Right lobe of liver (tissue), 4 donors: ENCODE measurements at regions not wholly inside any gene's neighbourhood (a gene's known extent, or its start where the extent isn't known, plus 50 kb on each side); places are given as distances from the start of the nearest gene placed in this dataset.
"Not testable (repeated sequence)": the region's sequence is repeated elsewhere in the genome, so short reads cannot be mapped to it uniquely, and the experiment has no call there.

Source experiments
- POLR2A ChIP-seq: fragments of 450-650 bp; IDR thresholded peaks from one replicate; pipeline ENCODE4 v1.6.1; 2017; ENCODE audit warnings: antibody characterized with exemption, mild to moderate bottlenecking
- TF ChIP-seq, protein P1 (sequence below), 4 donors: fragments of 200-600 bp in 3 of 4; fragments of 450-650 bp in 1 of 4; IDR thresholded peaks; one replicate each; pipeline versions ENCODE4 v1.5.1 to v1.8.0; 2016 to 2022; ENCODE audit warnings: antibody characterized with exemption in 4 of 4, mild to moderate bottlenecking in 2 of 4
- donor health status: DM: no; HTN: no; CAD: no.
- donor health status: DM: no; HTN: no; CAD: no.
- donor health status: DM: no; HTN: yes; CAD: no.

GRCh38 chr9:38927970-38928369, 208.0 kb upstream of the FAM240B start:
- TF ChIP-seq, protein P1, sequence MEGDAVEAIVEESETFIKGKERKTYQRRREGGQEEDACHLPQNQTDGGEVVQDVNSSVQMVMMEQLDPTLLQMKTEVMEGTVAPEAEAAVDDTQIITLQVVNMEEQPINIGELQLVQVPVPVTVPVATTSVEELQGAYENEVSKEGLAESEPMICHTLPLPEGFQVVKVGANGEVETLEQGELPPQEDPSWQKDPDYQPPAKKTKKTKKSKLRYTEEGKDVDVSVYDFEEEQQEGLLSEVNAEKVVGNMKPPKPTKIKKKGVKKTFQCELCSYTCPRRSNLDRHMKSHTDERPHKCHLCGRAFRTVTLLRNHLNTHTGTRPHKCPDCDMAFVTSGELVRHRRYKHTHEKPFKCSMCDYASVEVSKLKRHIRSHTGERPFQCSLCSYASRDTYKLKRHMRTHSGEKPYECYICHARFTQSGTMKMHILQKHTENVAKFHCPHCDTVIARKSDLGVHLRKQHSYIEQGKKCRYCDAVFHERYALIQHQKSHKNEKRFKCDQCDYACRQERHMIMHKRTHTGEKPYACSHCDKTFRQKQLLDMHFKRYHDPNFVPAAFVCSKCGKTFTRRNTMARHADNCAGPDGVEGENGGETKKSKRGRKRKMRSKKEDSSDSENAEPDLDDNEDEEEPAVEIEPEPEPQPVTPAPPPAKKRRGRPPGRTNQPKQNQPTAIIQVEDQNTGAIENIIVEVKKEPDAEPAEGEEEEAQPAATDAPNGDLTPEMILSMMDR (IDR thresholded peaks at IDR 0.05), result not testable (repeated sequence)
- TF ChIP-seq POLR2A, result not testable (repeated sequence)
